Astrocyte of the cerebellum (primary cell): ENCODE measurements at regions not wholly inside any gene's neighbourhood (a gene's known extent, or its start where the extent isn't known, plus 50 kb on each side); places are given as distances from the start of the nearest gene placed in this dataset.

Experiments used
- DNase-seq: peaks from one replicate; pipeline ENCODE4 v3.0.0-alpha.2; 2011; ENCODE audit warnings: low read depth
- H3K4me3 ChIP-seq: 2 replicates; pipeline ENCODE4 v1.5.1; 2011; ENCODE audit warnings: mild to moderate bottlenecking, low read depth, low read length, moderate library complexity
- CTCF ChIP-seq: IDR thresholded peaks from 2 replicates; pipeline ENCODE4 v1.5.1; 2012; ENCODE audit warnings: low read length, low read depth, moderate library complexity, mild to moderate bottlenecking; ENCODE audit errors: missing control alignments
- in situ Hi-C: cut with HindIII; loops from 2 replicates; pipeline ENCODE4 v1.10.0; 2017; ENCODE audit warnings: low sequenced_read_pairs

DNA sequence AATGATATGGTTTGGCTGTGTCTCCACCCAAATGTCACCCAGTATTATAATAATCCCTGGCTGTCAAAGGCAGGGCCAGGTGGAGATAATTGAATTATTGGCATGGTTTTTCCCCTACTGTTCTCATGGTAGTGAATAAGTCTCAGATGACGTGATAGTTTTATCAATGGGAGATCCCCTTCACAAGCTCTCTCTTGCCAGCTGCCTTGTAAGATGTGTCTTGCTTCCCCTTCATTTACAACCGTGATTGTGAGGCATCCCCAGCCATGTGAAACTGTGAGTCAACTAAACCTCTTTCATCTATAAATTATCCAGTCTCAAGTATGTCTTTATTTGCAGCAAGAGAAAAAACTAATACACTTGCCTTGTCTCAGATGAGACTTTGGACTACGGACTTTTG lies 907.3 kb upstream of the MANEA start:
- H3K4me3 ChIP-seq, result no peak overlapping the region
- no peak for TF ChIP-seq CTCF
- in situ Hi-C loops, result no loop called here
- DNase-seq, result no peak

DNA sequence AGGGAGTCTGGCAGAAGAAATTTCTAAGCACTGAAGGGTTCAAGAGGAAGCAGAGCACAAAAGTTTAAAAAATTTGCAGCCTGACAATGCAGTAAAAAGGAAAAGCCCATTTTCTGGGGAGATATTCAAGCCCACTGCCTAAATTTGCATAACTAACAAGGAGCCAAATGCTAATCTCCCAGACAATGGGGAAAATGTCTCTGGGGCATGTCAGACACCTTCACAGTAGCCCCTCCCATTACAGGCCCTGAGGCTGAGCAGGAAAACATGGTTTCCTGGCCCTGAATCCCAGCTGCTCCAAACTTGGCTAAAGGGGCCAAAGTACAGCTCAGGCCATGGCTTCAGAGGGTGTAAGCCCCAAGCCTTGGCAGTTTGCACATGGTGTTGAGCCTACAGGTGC lies 908.5 kb upstream of the MANEA start:
- in situ Hi-C loops, result no loop called here
- no peak overlapping the region for H3K4me3 ChIP-seq
- TF ChIP-seq CTCF, result no peak
- no peak for DNase-seq

- DNase-seq, result no peak
- no peak for TF ChIP-seq CTCF
- no peak overlapping the region for H3K4me3 ChIP-seq
- in situ Hi-C loops, result no loop called here
Measured at GRCh38 chr6:94658929-94659328, 918.4 kb upstream of the MANEA start.

DNA sequence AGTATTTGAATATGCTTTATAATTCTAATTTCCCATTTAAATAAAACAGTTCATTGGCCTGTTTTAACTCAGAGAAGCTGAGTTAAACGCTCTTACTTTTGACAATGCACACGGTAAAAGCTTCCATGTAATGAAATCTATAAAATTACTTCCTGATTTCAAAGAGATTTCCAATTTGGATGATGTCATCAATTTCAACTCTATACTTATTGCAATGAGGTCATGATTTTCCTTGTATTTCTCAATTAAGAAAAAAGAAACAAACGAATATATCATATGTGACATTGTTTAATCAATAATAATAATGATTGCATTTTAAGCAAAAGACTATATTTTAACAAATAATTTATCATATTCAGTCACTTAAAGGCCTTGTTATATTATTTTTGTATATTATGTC lies 926.1 kb upstream of the MANEA start:
- no peak for DNase-seq
- TF ChIP-seq CTCF, result no peak
- in situ Hi-C loops, result no loop called here
- H3K4me3 ChIP-seq, result no peak overlapping the region

DNA sequence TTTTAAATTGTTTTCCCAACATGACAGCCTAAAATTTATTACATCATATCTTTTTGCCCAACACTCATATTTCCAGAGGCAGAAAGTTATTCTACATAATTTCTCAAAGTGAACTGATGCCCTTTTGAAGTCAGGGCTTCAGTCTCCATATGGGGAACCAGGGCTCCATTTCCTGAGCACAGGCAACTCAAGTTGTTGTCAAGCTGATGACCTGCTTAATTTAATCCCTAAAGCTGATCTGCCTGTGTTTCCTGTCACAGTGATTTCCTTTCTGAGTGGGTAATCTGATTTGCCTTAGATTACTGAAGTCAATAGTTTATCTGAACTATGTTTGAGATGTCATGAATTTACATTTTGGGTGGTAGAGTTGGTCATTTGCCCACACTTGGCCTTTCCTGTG lies 932.1 kb upstream of the MANEA start:
- no peak overlapping the region for H3K4me3 ChIP-seq
- DNase-seq, result no peak
- TF ChIP-seq CTCF, result no peak
- in situ Hi-C loops, result no loop called here

DNA sequence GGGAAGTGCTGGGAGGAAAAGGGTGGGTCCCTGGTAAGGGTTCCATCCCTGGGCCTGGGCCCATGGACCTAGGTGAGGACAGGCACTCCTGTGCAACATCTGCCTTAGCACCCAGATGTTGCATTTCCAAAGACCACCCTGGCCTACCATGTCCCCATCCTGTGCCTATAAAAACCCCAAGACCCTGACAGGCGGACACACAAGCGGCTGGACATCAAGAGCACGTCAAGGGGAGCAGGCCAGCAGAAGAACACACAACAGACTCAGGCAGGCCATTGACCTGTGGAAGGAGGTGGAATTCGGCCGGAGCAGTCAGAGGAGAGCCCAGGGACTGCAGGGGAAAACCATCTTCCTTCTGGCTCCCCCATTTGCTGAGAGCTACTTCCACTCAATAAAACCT lies 937.8 kb upstream of the MANEA start:
- in situ Hi-C loops, result no loop called here
- DNase-seq, result no peak
- H3K4me3 ChIP-seq, result no peak overlapping the region
- TF ChIP-seq CTCF, result no peak

- DNase-seq, result peak; percentile 1
- peak; percentile 8 for TF ChIP-seq CTCF
- in situ Hi-C loops, result no loop called here
- H3K4me3 ChIP-seq, result no peak overlapping the region
Measured at GRCh38 chr6:94636780-94637385, 940.5 kb upstream of the MANEA start.
